ENCODE measurements at regions not wholly inside any gene's neighbourhood (a gene's known extent, or its start where the extent isn't known, plus 50 kb on each side); places are given as distances from the start of the nearest gene placed in this dataset.

DNA sequence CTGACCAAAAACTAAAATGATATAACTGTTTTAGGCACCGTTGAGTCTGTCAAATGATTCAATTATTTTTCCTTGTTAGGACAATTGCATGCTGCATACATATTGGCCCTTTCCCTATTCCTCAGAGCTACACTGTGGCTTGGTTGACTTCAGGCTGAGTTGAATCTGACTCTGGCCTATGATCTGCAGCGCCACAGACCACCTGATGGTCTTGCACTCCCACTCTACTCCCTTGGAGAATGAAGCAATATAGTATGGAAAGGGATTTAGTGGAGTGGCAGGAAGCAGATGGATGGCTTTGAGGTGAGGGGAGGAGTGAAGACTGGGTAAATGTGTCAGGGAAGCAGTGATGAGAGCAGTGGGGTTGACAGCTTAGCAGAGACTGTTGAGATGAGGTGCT lies 579.0 kb upstream of the STXBP6 start:
- TF ChIP-seq, protein P1, sequence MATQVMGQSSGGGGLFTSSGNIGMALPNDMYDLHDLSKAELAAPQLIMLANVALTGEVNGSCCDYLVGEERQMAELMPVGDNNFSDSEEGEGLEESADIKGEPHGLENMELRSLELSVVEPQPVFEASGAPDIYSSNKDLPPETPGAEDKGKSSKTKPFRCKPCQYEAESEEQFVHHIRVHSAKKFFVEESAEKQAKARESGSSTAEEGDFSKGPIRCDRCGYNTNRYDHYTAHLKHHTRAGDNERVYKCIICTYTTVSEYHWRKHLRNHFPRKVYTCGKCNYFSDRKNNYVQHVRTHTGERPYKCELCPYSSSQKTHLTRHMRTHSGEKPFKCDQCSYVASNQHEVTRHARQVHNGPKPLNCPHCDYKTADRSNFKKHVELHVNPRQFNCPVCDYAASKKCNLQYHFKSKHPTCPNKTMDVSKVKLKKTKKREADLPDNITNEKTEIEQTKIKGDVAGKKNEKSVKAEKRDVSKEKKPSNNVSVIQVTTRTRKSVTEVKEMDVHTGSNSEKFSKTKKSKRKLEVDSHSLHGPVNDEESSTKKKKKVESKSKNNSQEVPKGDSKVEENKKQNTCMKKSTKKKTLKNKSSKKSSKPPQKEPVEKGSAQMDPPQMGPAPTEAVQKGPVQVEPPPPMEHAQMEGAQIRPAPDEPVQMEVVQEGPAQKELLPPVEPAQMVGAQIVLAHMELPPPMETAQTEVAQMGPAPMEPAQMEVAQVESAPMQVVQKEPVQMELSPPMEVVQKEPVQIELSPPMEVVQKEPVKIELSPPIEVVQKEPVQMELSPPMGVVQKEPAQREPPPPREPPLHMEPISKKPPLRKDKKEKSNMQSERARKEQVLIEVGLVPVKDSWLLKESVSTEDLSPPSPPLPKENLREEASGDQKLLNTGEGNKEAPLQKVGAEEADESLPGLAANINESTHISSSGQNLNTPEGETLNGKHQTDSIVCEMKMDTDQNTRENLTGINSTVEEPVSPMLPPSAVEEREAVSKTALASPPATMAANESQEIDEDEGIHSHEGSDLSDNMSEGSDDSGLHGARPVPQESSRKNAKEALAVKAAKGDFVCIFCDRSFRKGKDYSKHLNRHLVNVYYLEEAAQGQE (IDR thresholded peaks at IDR 0.05; ENCODE audit: insufficient read depth in 1 of 2, low read depth in 2 of 2, low read length in 2 of 2), result no peak
- no peak for TF ChIP-seq FOXP2 (optimal IDR thresholded peaks at IDR 0.05; ENCODE audit: borderline replicate concordance, extremely low read depth, extremely low read length, insufficient read depth)
- TF ChIP-seq TAF1 (IDR thresholded peaks at IDR 0.05; ENCODE audit: borderline replicate concordance, insufficient read depth, low read length), result no peak
- no peak for TF ChIP-seq POLR2AphosphoS5 (IDR thresholded peaks at IDR 0.05; ENCODE audit: low read depth, low read length)

DNA sequence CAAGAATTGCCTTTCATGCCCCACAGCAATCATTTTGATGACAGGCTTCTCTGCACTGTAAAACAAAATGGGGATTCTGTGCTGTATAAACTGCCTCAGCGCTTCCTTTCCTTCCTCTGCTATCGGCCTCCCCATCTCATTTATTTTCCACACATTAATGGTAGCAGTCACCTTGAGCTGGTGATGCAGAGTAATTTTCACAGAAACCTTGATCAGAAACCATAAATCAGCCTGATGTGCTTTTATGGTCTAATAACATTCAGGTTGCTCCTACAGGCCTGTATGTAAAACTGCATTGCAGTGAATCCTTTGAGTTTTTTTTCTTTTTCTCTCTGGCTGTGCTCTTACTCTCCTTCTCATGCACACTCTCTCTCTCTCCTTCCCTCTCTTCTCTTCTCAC lies 578.4 kb upstream of the STXBP6 start:
- no peak for TF ChIP-seq FOXP2 (optimal IDR thresholded peaks at IDR 0.05; ENCODE audit: borderline replicate concordance, extremely low read depth, extremely low read length, insufficient read depth)
- no peak for TF ChIP-seq TAF1 (IDR thresholded peaks at IDR 0.05; ENCODE audit: borderline replicate concordance, insufficient read depth, low read length)
- no peak for TF ChIP-seq POLR2AphosphoS5 (IDR thresholded peaks at IDR 0.05; ENCODE audit: low read depth, low read length)
- TF ChIP-seq SIN3A (IDR thresholded peaks at IDR 0.05; ENCODE audit: borderline replicate concordance, insufficient read depth, low read length), result no peak
- TF ChIP-seq, protein P1 (IDR thresholded peaks at IDR 0.05; ENCODE audit: insufficient read depth in 1 of 2, low read depth in 2 of 2, low read length in 2 of 2), result no peak

DNA sequence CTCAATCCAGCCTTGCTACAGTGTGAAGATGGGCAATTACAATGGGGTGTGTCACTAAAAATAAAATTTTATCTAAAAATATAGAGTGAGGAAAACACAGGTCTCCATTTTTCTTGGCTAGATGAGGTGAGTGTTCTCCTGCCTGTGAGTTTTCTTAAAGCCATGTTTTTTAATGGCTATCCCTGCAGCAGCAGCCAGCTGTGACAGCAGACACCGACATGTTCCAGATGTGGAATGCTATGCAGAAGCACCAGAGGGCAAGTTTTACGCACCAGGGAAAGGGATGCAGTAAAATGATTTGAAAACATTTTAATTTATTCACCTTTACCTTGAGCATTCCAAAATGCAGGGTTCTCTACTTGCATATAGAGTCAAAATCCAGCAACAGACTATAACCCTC lies 577.0 kb upstream of the STXBP6 start:
- TF ChIP-seq SIN3A (IDR thresholded peaks at IDR 0.05; ENCODE audit: borderline replicate concordance, insufficient read depth, low read length), result no peak
- TF ChIP-seq FOXP2 (optimal IDR thresholded peaks at IDR 0.05; ENCODE audit: borderline replicate concordance, extremely low read depth, extremely low read length, insufficient read depth), result no peak
- TF ChIP-seq, protein P1 (IDR thresholded peaks at IDR 0.05; ENCODE audit: insufficient read depth in 1 of 2, low read depth in 2 of 2, low read length in 2 of 2), result no peak
- no peak for TF ChIP-seq POLR2AphosphoS5 (IDR thresholded peaks at IDR 0.05; ENCODE audit: low read depth, low read length)
- no peak for TF ChIP-seq TAF1 (IDR thresholded peaks at IDR 0.05; ENCODE audit: borderline replicate concordance, insufficient read depth, low read length)

DNA sequence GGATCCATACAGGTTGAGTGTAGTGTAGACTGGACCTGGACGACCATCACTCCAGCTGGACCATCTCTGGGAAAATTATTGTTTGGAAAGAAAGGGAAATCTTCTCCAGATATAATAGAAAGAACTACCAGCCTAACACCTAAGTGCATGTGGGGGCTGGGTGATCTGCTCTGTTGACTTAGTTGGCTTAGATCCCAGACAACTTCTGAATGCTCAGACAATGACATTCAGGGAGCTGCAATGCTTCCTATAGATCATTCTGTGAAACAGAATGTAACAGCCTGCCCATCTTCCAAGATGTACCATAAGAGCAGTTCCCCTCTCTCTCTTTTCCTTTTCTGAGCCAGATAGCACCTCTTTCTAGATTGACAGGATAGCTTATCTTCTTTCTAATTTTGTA lies 572.8 kb upstream of the STXBP6 start:
- TF ChIP-seq POLR2AphosphoS5 (IDR thresholded peaks at IDR 0.05; ENCODE audit: low read depth, low read length) (no peak), FOXP2 (optimal IDR thresholded peaks at IDR 0.05; ENCODE audit: borderline replicate concordance, extremely low read depth, extremely low read length, insufficient read depth) (no peak), SIN3A (IDR thresholded peaks at IDR 0.05; ENCODE audit: borderline replicate concordance, insufficient read depth, low read length) (no peak), TAF1 (IDR thresholded peaks at IDR 0.05; ENCODE audit: borderline replicate concordance, insufficient read depth, low read length) (no peak)
- TF ChIP-seq, protein P1 (IDR thresholded peaks at IDR 0.05; ENCODE audit: insufficient read depth in 1 of 2, low read depth in 2 of 2, low read length in 2 of 2), result no peak

DNA sequence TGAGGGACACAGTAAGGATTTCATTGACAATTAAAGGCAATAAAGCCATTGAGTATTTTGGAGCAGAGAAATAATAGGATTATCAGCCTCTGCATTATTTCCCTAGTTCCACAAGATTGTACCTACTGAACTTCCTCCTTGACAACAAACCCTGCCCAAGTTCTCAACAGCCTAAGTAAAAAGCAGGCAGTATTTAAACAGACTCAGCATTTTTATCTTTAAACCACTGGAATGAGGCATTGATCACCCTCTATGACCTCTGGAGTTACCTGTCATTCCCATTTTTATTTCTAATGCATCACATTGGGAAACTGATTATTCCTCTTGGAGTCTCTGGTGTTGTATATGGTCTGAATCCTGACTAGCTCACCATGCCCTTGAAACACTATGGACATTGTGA lies 570.6 kb upstream of the STXBP6 start:
- TF ChIP-seq SIN3A (IDR thresholded peaks at IDR 0.05; ENCODE audit: borderline replicate concordance, insufficient read depth, low read length), result no peak
- TF ChIP-seq FOXP2 (optimal IDR thresholded peaks at IDR 0.05; ENCODE audit: borderline replicate concordance, extremely low read depth, extremely low read length, insufficient read depth), result no peak
- TF ChIP-seq POLR2AphosphoS5 (IDR thresholded peaks at IDR 0.05; ENCODE audit: low read depth, low read length), result no peak
- TF ChIP-seq, protein P1 (IDR thresholded peaks at IDR 0.05; ENCODE audit: insufficient read depth in 1 of 2, low read depth in 2 of 2, low read length in 2 of 2), result no peak
- TF ChIP-seq TAF1 (IDR thresholded peaks at IDR 0.05; ENCODE audit: borderline replicate concordance, insufficient read depth, low read length), result no peak
